NCI-H2227 (cell line): ENCODE measurements at regions not wholly inside any gene's neighbourhood (a gene's known extent, or its start where the extent isn't known, plus 50 kb on each side); places are given as distances from the start of the nearest gene placed in this dataset.

Source experiments
- DNase-seq: peaks from one replicate; lab custom pipeline; 2025; ENCODE audit not compliant: unreplicated experiment; lab: John Stamatoyannopoulos, UW

DNA sequence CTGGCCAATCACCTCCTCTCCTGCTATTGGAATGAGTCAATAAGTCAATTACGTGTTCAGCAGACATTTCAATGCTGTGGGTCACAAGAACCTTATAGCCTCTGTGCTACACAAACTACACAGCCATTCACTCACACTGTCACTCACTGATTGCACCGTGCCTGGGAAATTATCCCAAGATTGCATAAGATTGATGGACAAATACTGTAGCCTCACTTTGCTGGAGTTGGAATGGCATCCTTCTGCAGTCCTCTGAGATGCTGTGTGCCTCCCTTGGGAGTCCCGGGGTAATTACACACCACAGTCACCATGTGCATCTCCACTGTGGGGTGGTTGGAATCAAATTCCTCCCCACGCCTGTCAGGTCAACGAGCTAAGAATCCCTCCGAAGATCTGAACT, 358.7 kb upstream of the MGMT start:
- no peak for DNase-seq

GRCh38 chr10:129108994-129109393, 358.0 kb upstream of the MGMT start:
- DNase-seq, result no peak

DNA sequence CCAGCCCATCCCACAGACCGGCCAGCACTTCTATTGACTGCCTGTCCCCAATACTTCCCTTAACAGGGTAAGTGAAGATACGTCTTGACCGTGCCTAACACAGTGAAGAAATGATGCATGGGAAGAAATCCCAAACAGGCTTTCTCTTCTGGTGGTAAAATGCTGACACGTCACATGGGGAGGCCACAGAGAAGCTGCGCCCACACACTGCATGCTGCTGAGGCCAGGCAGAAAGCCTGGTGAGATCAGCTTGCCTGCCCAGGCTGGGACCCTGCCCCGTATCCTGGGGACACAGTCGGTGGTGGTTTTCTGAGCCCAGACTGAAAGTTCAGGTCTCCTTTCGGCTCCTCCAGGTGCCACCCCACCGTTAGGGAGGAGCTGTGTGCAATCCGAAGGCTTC, 356.3 kb upstream of the MGMT start:
- no peak for DNase-seq

DNA sequence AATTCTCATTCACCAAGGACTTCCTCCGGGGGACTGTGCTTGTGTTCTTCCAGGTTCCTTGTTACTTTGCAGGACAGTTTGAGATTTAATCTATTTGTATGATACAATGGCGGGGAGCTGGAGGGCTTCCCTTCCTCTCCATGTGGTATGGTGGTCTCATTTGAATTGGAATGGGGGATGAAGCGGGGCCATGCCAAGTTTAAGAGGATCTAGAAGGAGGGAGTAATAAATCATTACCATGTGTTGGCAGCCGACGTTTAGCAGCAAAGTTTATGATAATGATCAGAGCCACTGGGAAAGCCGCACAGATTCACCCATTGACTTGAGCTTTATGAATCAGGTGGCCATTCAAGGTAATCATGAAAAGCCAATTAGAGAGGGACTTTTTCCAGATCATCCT, 355.1 kb upstream of the MGMT start:
- DNase-seq, result no peak

DNA sequence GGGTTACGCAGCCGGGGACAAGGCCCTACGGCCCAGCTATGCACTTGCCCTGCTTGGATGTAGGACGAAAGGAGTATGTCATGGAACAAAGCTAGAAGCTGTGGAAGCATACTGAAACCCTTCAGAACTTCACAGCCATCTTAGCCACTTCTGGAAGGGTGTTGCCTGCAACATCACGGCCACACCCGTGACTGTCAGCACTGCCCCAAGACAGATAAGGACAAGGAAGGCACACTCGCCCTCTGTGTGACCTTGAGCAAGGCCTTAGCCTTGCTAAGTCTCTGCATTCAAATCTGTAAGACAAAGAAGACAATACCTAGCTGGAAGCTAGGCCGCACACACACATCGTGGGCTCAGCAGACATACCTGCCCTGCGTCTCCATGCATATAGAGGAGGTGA, 352.5 kb upstream of the MGMT start:
- no peak for DNase-seq

GRCh38 chr10:129116371-129116770, 350.7 kb upstream of the MGMT start:
- no peak for DNase-seq

DNA sequence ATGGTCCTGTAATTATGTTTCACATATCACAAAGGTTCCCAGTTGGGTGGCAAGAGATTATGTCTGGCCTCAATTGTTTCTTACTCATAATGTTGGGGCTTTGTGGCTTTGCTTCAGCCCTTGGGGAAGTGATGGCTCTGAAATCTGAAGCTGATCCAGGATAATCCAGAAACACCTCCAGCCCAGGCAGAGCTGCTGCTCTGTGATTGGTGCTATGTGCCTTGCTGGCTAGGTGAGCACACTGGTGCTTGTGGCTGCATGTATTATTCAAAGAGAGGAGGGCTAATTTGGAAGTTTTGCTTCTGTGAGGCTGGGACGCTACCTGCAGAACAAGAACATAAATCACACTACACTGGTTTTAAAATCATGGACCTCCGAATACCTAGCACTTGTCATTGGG, 346.6 kb upstream of the MGMT start:
- no peak for DNase-seq

DNA sequence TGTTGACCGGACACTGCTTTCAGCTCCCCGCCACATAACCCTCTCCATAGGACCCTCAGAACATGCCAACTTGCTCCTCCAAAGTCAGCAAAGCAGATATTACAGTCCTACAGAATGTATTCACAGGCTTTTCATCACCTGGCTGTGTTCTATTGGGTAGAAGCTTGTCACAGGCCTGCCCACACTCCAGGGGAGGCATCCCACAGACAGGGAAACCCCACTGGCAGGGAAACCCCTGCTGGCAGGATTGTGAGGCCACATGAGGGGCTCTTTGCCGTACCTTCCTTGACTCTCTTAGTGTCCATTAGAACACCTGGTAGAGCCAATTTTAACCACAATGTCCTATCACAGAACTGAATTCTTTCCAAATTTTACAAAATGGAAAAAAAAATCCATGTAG, 344.2 kb upstream of the MGMT start:
- no peak for DNase-seq

DNA sequence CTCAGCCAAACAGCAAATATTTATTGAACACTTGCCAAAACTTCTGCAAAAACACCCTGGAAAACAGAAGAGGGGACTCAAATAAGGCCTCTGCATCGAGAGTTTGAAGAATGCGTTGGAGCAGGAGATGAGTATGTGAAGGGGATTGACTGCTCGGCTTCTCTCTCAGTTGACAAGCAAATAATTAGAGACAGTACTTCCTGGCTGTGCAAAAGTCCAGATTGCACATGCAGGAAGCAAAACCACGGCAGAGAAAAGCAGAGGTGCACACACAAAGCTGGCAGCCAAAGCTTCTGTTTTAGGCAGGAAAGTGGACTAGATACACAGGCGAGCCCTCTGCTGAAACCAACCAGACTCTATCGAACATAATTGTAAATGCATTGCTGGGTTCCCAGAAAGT, 343.6 kb upstream of the MGMT start:
- no peak for DNase-seq

- no peak for DNase-seq
Measured at GRCh38 chr10:129126982-129127381, 340.1 kb upstream of the MGMT start.

DNA sequence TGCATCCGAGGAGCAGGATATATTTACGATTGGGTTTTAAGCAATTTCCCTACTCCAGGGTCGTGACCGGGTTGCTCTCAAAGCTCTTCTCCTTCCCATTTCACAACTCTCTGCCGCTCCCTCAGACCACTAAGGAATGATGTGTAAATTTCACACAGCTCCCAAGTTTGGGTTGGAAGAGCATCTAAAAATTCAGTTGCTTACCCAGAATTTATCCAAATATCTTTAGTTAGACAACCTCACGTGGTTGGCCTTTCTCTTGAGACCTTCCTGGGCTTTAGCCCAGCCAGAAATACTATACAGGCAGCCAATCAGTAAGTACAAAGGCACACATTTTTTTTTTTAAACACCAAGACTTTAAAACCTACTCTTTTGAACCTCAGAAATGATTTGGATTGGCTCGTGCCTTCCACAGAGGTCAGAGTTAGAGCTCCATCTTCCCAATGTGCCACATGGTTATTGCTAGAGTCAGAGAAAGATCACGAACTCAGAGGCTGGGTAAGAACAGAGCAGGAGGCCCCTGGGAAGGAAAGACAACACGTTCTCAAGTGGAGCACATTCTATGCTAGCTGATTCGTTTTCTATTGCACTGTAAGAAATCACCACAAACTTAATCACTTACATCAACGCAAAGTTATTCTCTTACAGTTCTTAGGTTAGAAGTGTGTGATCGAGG, 335.4 kb upstream of the MGMT start:
- no peak for DNase-seq

DNA sequence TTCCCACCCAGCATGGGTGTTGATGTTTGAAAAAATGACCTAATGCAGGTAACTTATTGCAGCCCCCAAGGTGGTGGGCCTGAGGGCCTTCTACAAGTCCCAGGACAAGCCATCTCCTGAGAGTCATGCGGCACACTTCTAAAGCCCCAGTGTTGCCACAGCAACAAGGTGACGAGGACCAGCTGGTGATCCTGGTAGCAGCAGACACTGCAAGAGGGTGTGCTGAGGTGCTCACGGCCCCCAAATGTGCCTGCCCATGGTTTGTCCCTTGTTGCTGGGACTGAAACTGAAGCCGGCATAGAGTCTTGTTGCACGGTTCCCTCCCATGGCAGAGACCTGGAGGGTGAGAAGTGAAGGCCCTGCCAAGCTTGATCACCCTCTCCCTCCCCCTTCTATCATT, 333.2 kb upstream of the MGMT start:
- DNase-seq, result no peak

DNA sequence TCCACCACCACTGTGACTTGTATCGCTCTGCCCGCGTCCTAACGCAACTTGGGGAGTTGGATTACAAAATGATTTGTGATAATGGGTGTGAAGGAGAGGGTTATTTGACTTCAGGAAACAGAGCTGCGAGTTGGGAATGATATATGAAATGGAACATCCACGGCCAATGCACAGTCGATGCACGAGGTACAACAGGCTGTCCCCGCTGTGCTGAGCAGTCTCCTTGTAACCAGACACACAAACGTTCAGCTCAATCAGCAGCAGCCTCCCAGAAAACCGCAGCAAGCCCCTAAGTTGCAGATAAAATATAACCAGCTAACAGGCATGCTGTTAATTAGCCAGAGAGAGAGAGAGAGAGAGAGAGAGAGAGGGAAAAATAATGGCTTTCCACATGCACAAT, 332.7 kb upstream of the MGMT start:
- DNase-seq, result no peak

DNA sequence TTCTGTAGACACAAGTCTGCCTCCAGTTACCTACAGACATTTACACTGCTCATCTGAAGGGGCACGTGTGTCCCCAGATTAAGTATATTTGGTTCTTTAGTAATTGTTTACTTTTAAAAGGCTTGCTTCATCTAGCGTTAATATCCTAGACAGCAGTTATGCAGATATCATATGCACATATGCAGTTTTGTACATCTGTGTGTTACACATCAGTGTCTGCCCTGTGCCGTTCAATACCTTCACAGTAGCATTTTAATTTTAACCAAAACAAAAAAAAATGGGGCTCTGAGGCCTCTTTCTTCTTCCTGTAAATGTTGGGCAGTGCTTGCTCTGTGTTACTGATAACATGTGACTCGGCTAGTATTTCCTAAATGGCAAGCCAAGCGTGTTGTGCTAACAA, 331.4 kb upstream of the MGMT start:
- no peak for DNase-seq

GRCh38 chr10:129136074-129136473, 331.0 kb upstream of the MGMT start:
- no peak for DNase-seq

DNA sequence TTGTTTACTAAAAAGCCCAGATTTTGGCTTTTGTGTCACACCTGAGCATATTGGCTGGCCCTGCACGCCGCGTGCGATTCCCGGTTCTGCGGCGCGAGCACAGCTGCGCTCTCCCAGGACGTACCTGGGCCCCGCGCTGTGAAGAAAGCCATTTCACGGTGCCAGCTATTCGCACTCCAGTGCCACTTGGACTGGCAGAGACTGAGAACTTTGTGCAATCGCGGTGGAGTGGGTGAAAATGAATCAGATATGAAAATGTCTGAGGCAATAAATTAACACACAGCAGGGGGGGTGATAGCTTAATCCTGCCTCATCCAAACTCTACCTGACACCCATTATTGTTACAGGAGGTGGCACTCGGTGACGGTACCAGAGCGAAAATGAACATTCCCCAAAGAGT, 330.1 kb upstream of the MGMT start:
- DNase-seq, result no peak

DNA sequence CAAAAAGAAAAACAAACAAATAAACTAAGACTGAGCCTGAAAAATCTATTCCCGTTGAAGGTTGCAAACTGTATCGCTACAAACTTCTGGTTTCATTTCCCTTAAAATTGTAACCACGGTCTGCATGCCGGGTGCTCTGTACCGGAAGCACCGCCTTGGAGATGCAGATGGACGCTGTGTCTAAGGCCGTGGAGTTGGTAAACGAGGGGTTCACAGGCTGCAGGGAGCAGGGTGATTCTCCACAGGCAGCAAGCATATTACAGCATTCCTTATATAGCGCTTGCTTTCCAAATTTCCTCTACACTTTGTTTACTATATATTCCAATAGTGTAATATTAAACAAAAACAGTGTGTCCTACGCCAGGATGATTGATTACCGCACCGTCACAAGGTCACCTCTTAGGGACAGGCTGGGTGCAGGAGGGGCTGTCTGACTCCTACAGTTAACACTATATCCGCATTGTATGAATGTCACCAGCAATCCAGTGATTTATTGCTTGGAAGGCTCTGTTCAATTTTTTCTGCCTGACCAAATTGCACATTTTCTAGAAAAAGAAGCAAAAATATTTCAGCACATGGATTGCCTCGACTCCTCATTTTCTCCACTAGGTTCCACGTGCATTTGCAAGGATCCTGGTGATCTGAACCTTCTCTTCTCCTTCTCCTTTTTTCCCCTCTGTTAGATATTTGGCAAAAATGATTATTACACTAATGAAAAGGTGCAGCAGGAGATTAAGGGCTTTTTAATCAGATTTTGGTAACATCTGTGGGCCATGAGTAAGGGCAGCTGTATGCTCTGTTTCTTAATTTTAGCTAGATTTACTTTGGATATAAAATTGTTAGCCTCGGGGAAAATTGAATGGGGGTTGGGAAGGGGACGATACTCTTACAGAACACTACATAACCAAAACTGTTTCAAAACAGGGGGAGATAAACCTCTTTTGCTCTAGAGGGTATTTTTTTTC, 325.8 kb upstream of the MGMT start:
- no peak for DNase-seq

DNA sequence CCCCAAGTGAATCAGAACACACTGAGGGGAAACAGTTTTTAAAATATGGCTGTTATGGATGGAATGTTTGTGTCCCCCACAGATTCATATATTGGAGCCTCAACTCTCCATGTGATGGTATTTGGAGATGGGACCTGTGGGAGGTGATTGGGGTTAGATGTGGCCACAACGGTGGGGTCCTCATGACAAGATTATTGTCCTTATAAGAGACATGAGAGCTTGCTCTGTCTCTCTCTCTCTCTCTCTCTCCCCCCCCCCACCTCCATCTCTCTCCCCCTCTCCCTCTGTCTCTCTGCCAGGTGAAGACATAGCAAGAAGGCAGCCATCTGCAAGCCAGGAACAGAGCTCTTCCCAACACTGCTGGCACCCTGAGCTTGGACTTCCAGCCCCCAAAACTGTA, 315.8 kb upstream of the MGMT start:
- no peak for DNase-seq

DNA sequence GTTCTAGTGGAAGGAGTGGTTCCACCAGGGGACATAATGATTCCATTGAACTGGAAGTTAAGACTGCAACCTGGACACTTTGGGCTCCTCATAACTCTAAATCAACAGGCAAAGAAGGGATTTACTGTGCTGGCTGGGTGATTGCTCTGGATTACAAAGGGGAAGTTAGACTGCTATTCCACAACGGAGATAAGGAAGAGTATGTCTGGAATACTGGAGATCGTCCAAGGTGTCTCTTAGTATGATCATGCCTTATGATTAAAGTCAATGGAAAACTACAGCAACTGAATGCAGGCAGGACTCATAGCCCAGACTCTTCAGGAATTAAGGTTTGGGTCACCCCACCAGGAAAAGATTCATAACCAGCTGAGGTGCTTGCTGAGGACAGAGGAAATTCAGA, 310.6 kb upstream of the MGMT start:
- DNase-seq, result no peak

DNA sequence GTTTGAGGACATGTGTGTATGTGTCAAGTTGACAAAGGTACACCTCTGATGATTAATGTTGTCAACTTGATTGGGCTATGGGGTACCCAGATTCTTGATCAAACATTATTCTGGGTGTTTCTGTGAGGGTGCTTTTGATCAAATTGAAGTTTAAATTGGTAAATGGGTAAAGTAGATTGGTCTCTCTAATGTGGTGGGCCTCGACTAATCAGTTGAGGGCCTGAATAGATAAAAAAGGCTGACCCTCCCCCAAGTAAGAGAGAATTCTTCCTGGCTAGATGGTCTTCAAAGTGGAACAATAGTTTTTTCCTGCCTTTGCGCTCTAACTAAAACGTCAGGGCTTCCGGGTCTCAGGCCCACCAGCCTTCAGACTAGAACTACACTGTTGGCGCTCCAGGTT, 309.9 kb upstream of the MGMT start:
- DNase-seq, result no peak

DNA sequence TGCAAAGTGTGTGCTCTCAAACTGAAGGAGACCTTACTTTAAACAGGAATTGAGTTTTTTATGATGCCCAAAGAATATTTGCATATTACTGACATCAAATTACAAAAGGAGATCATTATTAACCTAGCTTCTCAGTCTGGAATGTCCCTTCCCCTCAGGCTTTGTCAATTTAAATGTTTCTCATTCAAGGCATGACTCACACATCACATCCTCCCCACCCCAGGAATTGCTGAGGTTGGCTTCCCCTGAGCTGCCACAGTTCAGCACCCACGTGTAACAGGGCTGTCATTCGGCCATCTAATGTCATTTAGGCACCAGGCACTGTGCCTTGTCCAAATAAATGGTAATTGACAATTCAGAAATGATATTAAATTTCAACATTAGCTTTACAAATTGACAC, 305.9 kb upstream of the MGMT start:
- no peak for DNase-seq

- no peak for DNase-seq
Measured at GRCh38 chr10:129163531-129163930, 303.5 kb upstream of the MGMT start.
